ENCODE measurements at regions not wholly inside any gene's neighbourhood (a gene's known extent, or its start where the extent isn't known, plus 50 kb on each side); places are given as distances from the start of the nearest gene placed in this dataset.

DNA sequence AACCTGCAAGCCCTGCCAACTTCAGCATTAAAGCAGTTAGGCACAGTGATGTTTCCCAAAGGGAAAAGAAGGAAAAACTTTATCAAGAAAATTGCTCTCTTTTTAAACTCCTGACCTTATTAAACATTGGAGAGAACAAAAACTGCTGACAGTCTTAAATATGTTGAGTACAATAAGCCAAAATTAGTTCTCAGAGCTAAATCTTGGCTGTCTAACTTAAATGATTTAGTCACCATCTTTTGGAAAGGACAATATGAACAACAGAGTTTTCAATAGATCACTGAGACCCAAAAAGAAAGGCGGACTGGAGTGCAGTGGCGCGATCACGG, 70.8 kb downstream of the DUSP6 start:
- Histone ChIP-seq H4K20me1 (ENCODE audit: insufficient read depth) (no peaks in the 10 kb centered on the region), H3K9me3 (ENCODE audit: insufficient read depth, low read depth) (peaks cover 2% of the 10 kb centered on the region; the same call in 1 of the 2 replicates), H3K36me3 (ENCODE audit: low read depth) (no peaks in the 10 kb centered on the region), H3K79me2 (ENCODE audit: low read depth) (no peaks in the 10 kb centered on the region), H3K9me2 (ENCODE audit: insufficient read depth) (peaks cover 3% of the 10 kb centered on the region; the same call in 1 of the 2 replicates), H2AFZ (no peak overlapping the region), H3K4me2 (no peak overlapping the region), H3K27me3 (ENCODE audit: insufficient read depth, low read depth) (no peaks in the 10 kb centered on the region), H3K27ac (no peak overlapping the region), H3K4me1 (replicated peaks; ENCODE audit: insufficient read depth) (no peaks in the 10 kb centered on the region), H3K4me3 (no peak overlapping the region), H3F3A (ENCODE audit: insufficient read depth, low read depth) (no peaks in the 10 kb centered on the region)
- BruUV-seq (replicated peaks), result no TSS peak
- CTCF ChIA-PET, result no interaction called here
- TF ChIP-seq, protein P1, sequence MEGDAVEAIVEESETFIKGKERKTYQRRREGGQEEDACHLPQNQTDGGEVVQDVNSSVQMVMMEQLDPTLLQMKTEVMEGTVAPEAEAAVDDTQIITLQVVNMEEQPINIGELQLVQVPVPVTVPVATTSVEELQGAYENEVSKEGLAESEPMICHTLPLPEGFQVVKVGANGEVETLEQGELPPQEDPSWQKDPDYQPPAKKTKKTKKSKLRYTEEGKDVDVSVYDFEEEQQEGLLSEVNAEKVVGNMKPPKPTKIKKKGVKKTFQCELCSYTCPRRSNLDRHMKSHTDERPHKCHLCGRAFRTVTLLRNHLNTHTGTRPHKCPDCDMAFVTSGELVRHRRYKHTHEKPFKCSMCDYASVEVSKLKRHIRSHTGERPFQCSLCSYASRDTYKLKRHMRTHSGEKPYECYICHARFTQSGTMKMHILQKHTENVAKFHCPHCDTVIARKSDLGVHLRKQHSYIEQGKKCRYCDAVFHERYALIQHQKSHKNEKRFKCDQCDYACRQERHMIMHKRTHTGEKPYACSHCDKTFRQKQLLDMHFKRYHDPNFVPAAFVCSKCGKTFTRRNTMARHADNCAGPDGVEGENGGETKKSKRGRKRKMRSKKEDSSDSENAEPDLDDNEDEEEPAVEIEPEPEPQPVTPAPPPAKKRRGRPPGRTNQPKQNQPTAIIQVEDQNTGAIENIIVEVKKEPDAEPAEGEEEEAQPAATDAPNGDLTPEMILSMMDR (conservative IDR thresholded peaks at IDR 0.05), result no peak
- TF ChIP-seq EZH2 (IDR thresholded peaks at IDR 0.05; ENCODE audit: low read depth), result no peak
- no peak for DNase-seq
- intact Hi-C loops (cut with micrococcal nuclease; ENCODE audit: unreplicated experiment), result no loop called here
- POLR2A ChIA-PET (ENCODE audit: unreplicated experiment), result no interaction called here

DNA sequence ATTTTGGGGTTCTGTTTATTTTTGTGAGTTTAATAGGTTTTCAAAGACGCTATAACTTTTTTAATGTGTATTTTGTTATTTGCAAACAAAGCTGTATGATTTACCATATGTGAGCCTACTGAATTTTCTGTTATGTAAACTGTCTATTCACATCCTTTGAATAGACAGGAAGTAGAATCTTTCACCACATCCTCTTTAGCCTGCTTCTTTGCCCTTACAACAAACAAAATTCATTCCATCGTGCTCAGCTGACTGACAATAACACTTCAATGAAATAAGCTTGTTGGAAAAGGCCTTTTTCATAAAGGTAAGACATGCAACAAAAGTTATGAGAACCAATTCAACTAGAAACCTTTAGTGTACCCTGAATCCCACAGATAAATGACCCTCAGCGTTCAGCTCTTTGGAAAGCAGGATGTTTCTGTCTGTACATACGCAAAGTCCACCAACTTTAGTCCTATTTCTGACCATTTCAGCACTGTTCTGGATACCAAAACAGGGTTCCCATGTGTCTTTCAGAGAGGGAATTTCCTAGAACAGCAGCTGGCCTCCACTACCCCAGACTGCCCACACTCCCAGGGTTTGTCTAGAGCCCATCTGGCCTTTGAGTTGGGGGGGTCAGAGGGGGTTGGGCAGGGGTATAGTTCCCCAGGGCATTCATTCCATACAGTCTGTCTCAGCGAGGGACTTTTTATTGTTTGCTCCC, 71.3 kb downstream of the DUSP6 start:
- TF ChIP-seq EZH2 (IDR thresholded peaks at IDR 0.05; ENCODE audit: low read depth), result no peak
- TF ChIP-seq, protein P1 (conservative IDR thresholded peaks at IDR 0.05), result no peak
- Histone ChIP-seq H3K4me2 (no peak overlapping the region), H3K4me1 (replicated peaks; ENCODE audit: insufficient read depth) (no peaks in the 10 kb centered on the region), H3K9me3 (ENCODE audit: insufficient read depth, low read depth) (peaks cover 2% of the 10 kb centered on the region; the same call in 1 of the 2 replicates), H3F3A (ENCODE audit: insufficient read depth, low read depth) (no peaks in the 10 kb centered on the region), H2AFZ (no peak overlapping the region), H4K20me1 (ENCODE audit: insufficient read depth) (no peaks in the 10 kb centered on the region), H3K79me2 (ENCODE audit: low read depth) (no peaks in the 10 kb centered on the region), H3K27ac (no peak overlapping the region), H3K4me3 (no peak overlapping the region), H3K27me3 (ENCODE audit: insufficient read depth, low read depth) (no peaks in the 10 kb centered on the region), H3K36me3 (ENCODE audit: low read depth) (no peaks in the 10 kb centered on the region), H3K9me2 (ENCODE audit: insufficient read depth) (peaks cover 3% of the 10 kb centered on the region; the same call in 1 of the 2 replicates)
- CTCF ChIA-PET, result no interaction called here
- intact Hi-C loops (cut with micrococcal nuclease; ENCODE audit: unreplicated experiment), result no loop called here
- no TSS peak for BruUV-seq (replicated peaks)
- no peak for DNase-seq
- POLR2A ChIA-PET (ENCODE audit: unreplicated experiment), result interaction anchor here (0.7 kb wide), 1 partner anchor 13 kb away, joined by 3 read pairs; no protein-coding TSS in a partner anchor

DNA sequence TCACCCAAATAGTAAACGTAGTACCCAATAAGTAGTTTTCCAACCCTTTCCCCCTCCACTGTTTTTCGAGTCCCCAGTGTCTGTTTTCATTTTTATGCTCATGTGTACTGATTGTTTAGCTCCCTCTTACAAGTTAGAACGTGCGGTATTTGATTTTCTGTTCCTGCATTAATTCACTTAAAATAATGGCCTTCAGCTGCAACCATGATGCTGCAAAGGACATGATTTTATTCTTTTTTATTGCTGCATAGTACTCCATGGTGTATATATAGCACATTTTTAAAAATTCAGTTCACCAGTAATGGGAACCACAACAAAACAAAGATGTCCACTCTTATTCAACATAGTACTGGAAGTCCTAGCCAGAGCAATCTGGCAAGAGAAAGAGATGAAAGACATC, 72.8 kb downstream of the DUSP6 start:
- Histone ChIP-seq H3K9me3 (ENCODE audit: insufficient read depth, low read depth) (peaks cover 2% of the 10 kb centered on the region; the same call in 1 of the 2 replicates), H3K27ac (no peak overlapping the region), H3K36me3 (ENCODE audit: low read depth) (no peaks in the 10 kb centered on the region), H3K4me1 (replicated peaks; ENCODE audit: insufficient read depth) (no peaks in the 10 kb centered on the region), H2AFZ (no peak overlapping the region), H3K79me2 (ENCODE audit: low read depth) (no peaks in the 10 kb centered on the region), H3K4me2 (no peak overlapping the region), H3F3A (ENCODE audit: insufficient read depth, low read depth) (no peaks in the 10 kb centered on the region), H3K27me3 (ENCODE audit: insufficient read depth, low read depth) (no peaks in the 10 kb centered on the region), H4K20me1 (ENCODE audit: insufficient read depth) (no peaks in the 10 kb centered on the region), H3K9me2 (ENCODE audit: insufficient read depth) (no peaks in the 10 kb centered on the region), H3K4me3 (no peak overlapping the region)
- no TSS peak for BruUV-seq (replicated peaks)
- intact Hi-C loops (cut with micrococcal nuclease; ENCODE audit: unreplicated experiment), result no loop called here
- CTCF ChIA-PET, result no interaction called here
- no peak for DNase-seq
- TF ChIP-seq EZH2 (IDR thresholded peaks at IDR 0.05; ENCODE audit: low read depth), result no peak
- TF ChIP-seq, protein P1 (conservative IDR thresholded peaks at IDR 0.05), result no peak
- POLR2A ChIA-PET (ENCODE audit: unreplicated experiment), result no interaction called here
